ENCODE measurements at regions not wholly inside any gene's neighbourhood (a gene's known extent, or its start where the extent isn't known, plus 50 kb on each side); places are given as distances from the start of the nearest gene placed in this dataset.

GRCh38 chr4:24413311-24413784, 171.0 kb downstream of the DHX15 start:
- no peak overlapping the region for H3K27ac ChIP-seq (ENCODE audit: low read depth in 1 of 2, low read length in 2 of 2)
- 59% methylated on average over 8 of the region's 8 CpGs for WGBS
- no peak for DNase-seq (ENCODE audit: low spot score)
- TF ChIP-seq TAF1 (conservative IDR thresholded peaks at IDR 0.05) (no peak), GABPA (IDR thresholded peaks at IDR 0.05 in 1 of 2, conservative IDR thresholded peaks at IDR 0.05 in 1 of 2) (no peak)
- H3K27me3 ChIP-seq (ENCODE audit: control insufficient read depth in 4 of 4, insufficient read depth in 4 of 4, low read length in 3 of 4) = no peaks in the 10 kb centered on the region
- no peak overlapping the region for H3K9ac ChIP-seq (ENCODE audit: low read depth in 1 of 2, low read length in 2 of 2)
- no peaks in the 10 kb centered on the region for H3K36me3 ChIP-seq (ENCODE audit: control insufficient read depth in 4 of 4, insufficient read depth in 3 of 4, low read depth in 1 of 4, low read length in 3 of 4)
- H3K9me3 ChIP-seq (ENCODE audit: control insufficient read depth in 4 of 4, low read length in 3 of 4) = no peaks in the 10 kb centered on the region
- no peak overlapping the region for H3K4me3 ChIP-seq (ENCODE audit: low read depth in 1 of 3, low read length in 3 of 3)
- no peaks in the 10 kb centered on the region for H3K4me1 ChIP-seq (ENCODE audit: control insufficient read depth in 4 of 4, insufficient read depth in 4 of 4, low read length in 3 of 4)

- 90% methylated on average over 2 of the region's 2 CpGs for WGBS
- H3K27ac ChIP-seq (ENCODE audit: low read depth in 1 of 2, low read length in 2 of 2) = no peak overlapping the region
- H3K36me3 ChIP-seq (ENCODE audit: control insufficient read depth in 4 of 4, insufficient read depth in 3 of 4, low read depth in 1 of 4, low read length in 3 of 4) = no peaks in the 10 kb centered on the region
- TF ChIP-seq YY1 (IDR thresholded peaks at IDR 0.05) (no peak), HNF4A (conservative IDR thresholded peaks at IDR 0.05) (no peak)
- TF ChIP-seq, protein P1, sequence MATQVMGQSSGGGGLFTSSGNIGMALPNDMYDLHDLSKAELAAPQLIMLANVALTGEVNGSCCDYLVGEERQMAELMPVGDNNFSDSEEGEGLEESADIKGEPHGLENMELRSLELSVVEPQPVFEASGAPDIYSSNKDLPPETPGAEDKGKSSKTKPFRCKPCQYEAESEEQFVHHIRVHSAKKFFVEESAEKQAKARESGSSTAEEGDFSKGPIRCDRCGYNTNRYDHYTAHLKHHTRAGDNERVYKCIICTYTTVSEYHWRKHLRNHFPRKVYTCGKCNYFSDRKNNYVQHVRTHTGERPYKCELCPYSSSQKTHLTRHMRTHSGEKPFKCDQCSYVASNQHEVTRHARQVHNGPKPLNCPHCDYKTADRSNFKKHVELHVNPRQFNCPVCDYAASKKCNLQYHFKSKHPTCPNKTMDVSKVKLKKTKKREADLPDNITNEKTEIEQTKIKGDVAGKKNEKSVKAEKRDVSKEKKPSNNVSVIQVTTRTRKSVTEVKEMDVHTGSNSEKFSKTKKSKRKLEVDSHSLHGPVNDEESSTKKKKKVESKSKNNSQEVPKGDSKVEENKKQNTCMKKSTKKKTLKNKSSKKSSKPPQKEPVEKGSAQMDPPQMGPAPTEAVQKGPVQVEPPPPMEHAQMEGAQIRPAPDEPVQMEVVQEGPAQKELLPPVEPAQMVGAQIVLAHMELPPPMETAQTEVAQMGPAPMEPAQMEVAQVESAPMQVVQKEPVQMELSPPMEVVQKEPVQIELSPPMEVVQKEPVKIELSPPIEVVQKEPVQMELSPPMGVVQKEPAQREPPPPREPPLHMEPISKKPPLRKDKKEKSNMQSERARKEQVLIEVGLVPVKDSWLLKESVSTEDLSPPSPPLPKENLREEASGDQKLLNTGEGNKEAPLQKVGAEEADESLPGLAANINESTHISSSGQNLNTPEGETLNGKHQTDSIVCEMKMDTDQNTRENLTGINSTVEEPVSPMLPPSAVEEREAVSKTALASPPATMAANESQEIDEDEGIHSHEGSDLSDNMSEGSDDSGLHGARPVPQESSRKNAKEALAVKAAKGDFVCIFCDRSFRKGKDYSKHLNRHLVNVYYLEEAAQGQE (IDR thresholded peaks at IDR 0.05) = no peak
- DNase-seq (ENCODE audit: low spot score) = no peak
- H3K9me3 ChIP-seq (ENCODE audit: control insufficient read depth in 4 of 4, low read length in 3 of 4) = no peaks in the 10 kb centered on the region
- no peak overlapping the region for H3K4me3 ChIP-seq (ENCODE audit: low read depth in 1 of 3, low read length in 3 of 3)
- no peaks in the 10 kb centered on the region for H3K4me1 ChIP-seq (ENCODE audit: control insufficient read depth in 4 of 4, insufficient read depth in 4 of 4, low read length in 3 of 4)
- no peaks in the 10 kb centered on the region for H3K27me3 ChIP-seq (ENCODE audit: control insufficient read depth in 4 of 4, insufficient read depth in 4 of 4, low read length in 3 of 4)
- no peak overlapping the region for H3K9ac ChIP-seq (ENCODE audit: low read depth in 1 of 2, low read length in 2 of 2)
Measured at GRCh38 chr4:24411806-24412205, 172.5 kb downstream of the DHX15 start.

DNA sequence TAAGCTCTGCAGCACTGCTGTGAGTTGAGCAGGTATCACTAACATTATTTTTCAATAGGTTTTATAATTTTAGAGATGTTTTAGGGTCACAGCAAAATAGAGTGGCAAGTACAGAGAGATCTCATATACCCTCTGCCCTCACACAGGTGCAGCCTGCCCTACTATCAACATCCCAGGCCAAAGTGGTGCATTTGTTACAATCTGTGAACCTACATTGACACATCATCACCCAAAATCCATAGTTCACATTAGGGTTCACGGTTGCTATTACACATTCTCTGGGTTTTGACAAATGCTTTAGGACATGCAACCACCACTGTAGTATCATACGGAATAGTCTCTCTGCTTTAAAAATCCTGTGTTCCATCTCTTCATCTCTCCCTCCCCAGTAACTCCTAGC, 173.1 kb downstream of the DHX15 start:
- no peak overlapping the region for H3K4me3 ChIP-seq (ENCODE audit: low read depth in 1 of 3, low read length in 3 of 3)
- no peaks in the 10 kb centered on the region for H3K9me3 ChIP-seq (ENCODE audit: control insufficient read depth in 4 of 4, low read length in 3 of 4)
- DNase-seq (ENCODE audit: low spot score) = no peak
- no peak overlapping the region for H3K27ac ChIP-seq (ENCODE audit: low read depth in 1 of 2, low read length in 2 of 2)
- no peaks in the 10 kb centered on the region for H3K27me3 ChIP-seq (ENCODE audit: control insufficient read depth in 4 of 4, insufficient read depth in 4 of 4, low read length in 3 of 4)
- H3K36me3 ChIP-seq (ENCODE audit: control insufficient read depth in 4 of 4, insufficient read depth in 3 of 4, low read depth in 1 of 4, low read length in 3 of 4) = no peaks in the 10 kb centered on the region
- no peaks in the 10 kb centered on the region for H3K4me1 ChIP-seq (ENCODE audit: control insufficient read depth in 4 of 4, insufficient read depth in 4 of 4, low read length in 3 of 4)
- 75% methylated on average over 2 of the region's 2 CpGs for WGBS
- no peak overlapping the region for H3K9ac ChIP-seq (ENCODE audit: low read depth in 1 of 2, low read length in 2 of 2)
- peak; percentile 27 to 63 for TF ChIP-seq RXRA (IDR thresholded peaks at IDR 0.05)
- TF ChIP-seq, protein P1 (IDR thresholded peaks at IDR 0.05) = no peak
- TF ChIP-seq HNF4A (conservative IDR thresholded peaks at IDR 0.05) = peak; percentile 30 to 72
